Lower leg skin (tissue), 4 donors: ENCODE measurements at regions not wholly inside any gene's neighbourhood (a gene's known extent, or its start where the extent isn't known, plus 50 kb on each side); places are given as distances from the start of the nearest gene placed in this dataset.

Experiments used
- DNase-seq, 2 donors: peaks; one replicate each; pipeline ENCODE4 v3.0.0-alpha.2; 2019; ENCODE audit warnings: low spot score in 2 of 2
- H3K4me3 ChIP-seq: fragments of 200-600 bp; sonication (generic); 2 replicates; pipeline ENCODE4 v1.5.1; 2017; ENCODE audit warnings: mild to moderate bottlenecking, low read depth; ENCODE audit not compliant: poor library complexity, severe bottlenecking
- CTCF ChIP-seq, 3 donors: fragments of 450-650 bp; IDR thresholded peaks; one replicate each; pipeline ENCODE4 v1.5.1; 2016; ENCODE audit warnings: antibody characterized with exemption in 3 of 3, mild to moderate bottlenecking in 3 of 3, moderate library complexity in 2 of 3
- POLR2A ChIP-seq, 2 donors: fragments of 450-650 bp; IDR thresholded peaks; one replicate each; pipeline ENCODE4 v1.6.1; 2016 to 2017; ENCODE audit warnings: antibody characterized with exemption in 2 of 2, mild to moderate bottlenecking in 1 of 2, moderate library complexity in 1 of 2
- WGBS, 2 donors: methylation state at CpG; one replicate each; pipeline ENCODE4 v1.1.5; 2018; 5-methylcytosine and 5-hydroxymethylcytosine counted together
- intact Hi-C: fragments of 100-400 bp; cut with DNase I; formaldehyde crosslinking; loops from one replicate; pipeline ENCODE4 v1.15.0; 2023; ENCODE audit warnings: low total_unique reads

GRCh38 chr3:159191447-159191846 is 389.6 kb downstream of the MFSD1 start:
- 65 to 67% methylated on average over 4 of the region's 4 CpGs for WGBS, 2 donors
- no peak for DNase-seq
- intact Hi-C loops = no loop called here
- TF ChIP-seq CTCF (IDR thresholded peaks at IDR 0.05) (no peak), POLR2A (IDR thresholded peaks at IDR 0.05) (no peak)
- H3K4me3 ChIP-seq = no peak overlapping the region

GRCh38 chr3:159196359-159196758 is 394.5 kb downstream of the MFSD1 start:
- H3K4me3 ChIP-seq = no peak overlapping the region
- TF ChIP-seq CTCF (IDR thresholded peaks at IDR 0.05) = no peak
- TF ChIP-seq POLR2A (IDR thresholded peaks at IDR 0.05) = no peak
- intact Hi-C loops = no loop called here
- DNase-seq = no peak
- WGBS, 2 donors = 63 to 77% methylated on average over 1 of the region's 1 CpG

- WGBS, 2 donors = 76 to 80% methylated on average over 3 of the region's 3 CpGs
- H3K4me3 ChIP-seq = no peak overlapping the region
- intact Hi-C loops = no loop called here
- DNase-seq = no peak
- TF ChIP-seq CTCF (IDR thresholded peaks at IDR 0.05) (no peak), POLR2A (IDR thresholded peaks at IDR 0.05) (no peak)
Observed at GRCh38 chr3:159200176-159200575, 398.3 kb downstream of the MFSD1 start.

GRCh38 chr3:159208050-159208449 is 406.2 kb downstream of the MFSD1 start:
- H3K4me3 ChIP-seq = no peak overlapping the region
- intact Hi-C loops = no loop called here
- no peak for DNase-seq
- 78 to 93% methylated on average over 2 of the region's 2 CpGs for WGBS, 2 donors
- no peak for TF ChIP-seq CTCF (IDR thresholded peaks at IDR 0.05)
- no peak for TF ChIP-seq POLR2A (IDR thresholded peaks at IDR 0.05)

GRCh38 chr3:159209459-159209858 is 407.6 kb downstream of the MFSD1 start:
- DNase-seq = no peak
- intact Hi-C loops = no loop called here
- TF ChIP-seq POLR2A (IDR thresholded peaks at IDR 0.05) = no peak
- TF ChIP-seq CTCF (IDR thresholded peaks at IDR 0.05) = no peak
- H3K4me3 ChIP-seq = no peak overlapping the region
- WGBS, 2 donors = 66 to 72% methylated on average over 4 of the region's 4 CpGs

GRCh38 chr3:159210336-159210735 is 408.5 kb downstream of the MFSD1 start:
- TF ChIP-seq POLR2A (IDR thresholded peaks at IDR 0.05) (no peak), CTCF (IDR thresholded peaks at IDR 0.05) (no peak)
- DNase-seq = no peak
- intact Hi-C loops = no loop called here
- WGBS, 2 donors = 88 to 93% methylated on average over 1 of the region's 1 CpG
- no peak overlapping the region for H3K4me3 ChIP-seq
